ENCODE measurements at regions not wholly inside any gene's neighbourhood (a gene's known extent, or its start where the extent isn't known, plus 50 kb on each side); places are given as distances from the start of the nearest gene placed in this dataset.

- no peak for DNase-seq
- no peak for TF ChIP-seq POLR2A (IDR thresholded peaks at IDR 0.05)
- no peak for TF ChIP-seq CTCF (IDR thresholded peaks at IDR 0.05)
- H3K27ac ChIP-seq, result no peak overlapping the region
Observed at GRCh38 chr1:80047791-80048190, 1041.3 kb upstream of the ADGRL4 start.

GRCh38 chr1:80044662-80045061, 1038.1 kb upstream of the ADGRL4 start:
- H3K4me1 ChIP-seq, result no peaks in the 10 kb centered on the region
- H3K36me3 ChIP-seq, result no peaks in the 10 kb centered on the region
- no peak overlapping the region for H3K4me3 ChIP-seq
- ATAC-seq, result no peak
- no peak for DNase-seq
- H3K27ac ChIP-seq, result no peak overlapping the region
- intact Hi-C loops (cut with DNase I), result no loop called here
- H3K9me3 ChIP-seq, result no peaks in the 10 kb centered on the region
- TF ChIP-seq CTCF (IDR thresholded peaks at IDR 0.05) (no peak), POLR2A (IDR thresholded peaks at IDR 0.05) (no peak)
- no peaks in the 10 kb centered on the region for H3K27me3 ChIP-seq

More at GRCh38 chr1:80047791-80048190, 1041.3 kb upstream of the ADGRL4 start:
- H3K9me3 ChIP-seq, result no peaks in the 10 kb centered on the region
- H3K36me3 ChIP-seq, result no peaks in the 10 kb centered on the region
- H3K4me3 ChIP-seq, result no peak overlapping the region
- H3K27me3 ChIP-seq, result no peaks in the 10 kb centered on the region
- intact Hi-C loops (cut with DNase I), result no loop called here
- ATAC-seq, result no peak
- WGBS (ENCODE audit: insufficient coverage, low coverage, low lambda C conversion rate, missing lambda C conversion rate), result 56% methylated on average over 2 of the region's 2 CpGs
- no peaks in the 10 kb centered on the region for H3K4me1 ChIP-seq

GRCh38 chr1:80036690-80037432, 1030.3 kb upstream of the ADGRL4 start:
- WGBS (ENCODE audit: insufficient coverage, low coverage, low lambda C conversion rate, missing lambda C conversion rate), result 62% methylated on average over 3 of the region's 3 CpGs
- H3K4me3 ChIP-seq, result no peak overlapping the region
- no peaks in the 10 kb centered on the region for H3K27me3 ChIP-seq
- H3K27ac ChIP-seq, result no peak overlapping the region
- intact Hi-C loops (cut with DNase I), result no loop called here
- ATAC-seq (no peak), DNase-seq (no peak)
- TF ChIP-seq CTCF (IDR thresholded peaks at IDR 0.05) (no peak), POLR2A (IDR thresholded peaks at IDR 0.05) (no peak)
- H3K36me3 ChIP-seq, result no peaks in the 10 kb centered on the region
- no peaks in the 10 kb centered on the region for H3K4me1 ChIP-seq
- H3K9me3 ChIP-seq, result no peaks in the 10 kb centered on the region

GRCh38 chr1:80023358-80023757, 1016.8 kb upstream of the ADGRL4 start:
- TF ChIP-seq CTCF (IDR thresholded peaks at IDR 0.05) (no peak), POLR2A (IDR thresholded peaks at IDR 0.05) (no peak)
- DNase-seq (no peak), ATAC-seq (no peak)
- H3K9me3 ChIP-seq, result no peaks in the 10 kb centered on the region
- H3K4me1 ChIP-seq, result no peaks in the 10 kb centered on the region
- H3K27ac ChIP-seq, result no peak overlapping the region
- intact Hi-C loops (cut with DNase I), result no loop called here
- H3K36me3 ChIP-seq, result no peaks in the 10 kb centered on the region
- H3K27me3 ChIP-seq, result no peaks in the 10 kb centered on the region
- WGBS (ENCODE audit: insufficient coverage, low coverage, low lambda C conversion rate, missing lambda C conversion rate), result 73% methylated on average over 1 of the region's 1 CpG
- no peak overlapping the region for H3K4me3 ChIP-seq

- Histone ChIP-seq H3K4me3 (no peak overlapping the region), H3K27ac (no peak overlapping the region), H3K9me3 (no peaks in the 10 kb centered on the region), H3K27me3 (no peaks in the 10 kb centered on the region), H3K36me3 (no peaks in the 10 kb centered on the region), H3K4me1 (no peaks in the 10 kb centered on the region)
- TF ChIP-seq POLR2A (IDR thresholded peaks at IDR 0.05) (no peak), CTCF (IDR thresholded peaks at IDR 0.05) (no peak)
- DNase-seq, result no peak
- no peak for ATAC-seq
- intact Hi-C loops (cut with DNase I), result no loop called here
Observed at GRCh38 chr1:80021891-80022290, 1015.4 kb upstream of the ADGRL4 start.

Data from right lobe of liver (tissue), 6 donors.